ENCODE measurements at regions not wholly inside any gene's neighbourhood (a gene's known extent, or its start where the extent isn't known, plus 50 kb on each side); places are given as distances from the start of the nearest gene placed in this dataset.

- TF ChIP-seq FOS (IDR thresholded peaks at IDR 0.05; ENCODE audit: low read depth, low read length) = no peak
- TF ChIP-seq CTCF (conservative IDR thresholded peaks at IDR 0.05; ENCODE audit: low read depth, low read length) = no peak
- TF ChIP-seq CEBPB (IDR thresholded peaks at IDR 0.05; ENCODE audit: low read depth, low read length) = no peak
- TF ChIP-seq MXI1 (IDR thresholded peaks at IDR 0.05; ENCODE audit: borderline replicate concordance, low read depth, low read length) = no peak
Measured at GRCh38 chrX:39550795-39551361, 546.9 kb downstream of the BCOR start.

Data from IMR-90 (cell line).